LoVo (cell line): ENCODE measurements at regions not wholly inside any gene's neighbourhood (a gene's known extent, or its start where the extent isn't known, plus 50 kb on each side); places are given as distances from the start of the nearest gene placed in this dataset.
"Not testable (repeated sequence)": the region's sequence is repeated elsewhere in the genome, so short reads cannot be mapped to it uniquely, and the experiment has no call there.

Source experiments
- DNase-seq: peaks from one replicate; pipeline ENCODE4 v3.0.0-alpha.2; 2016; ENCODE audit warnings: low spot score

GRCh38 chr17:71024172-71024571 lies 854.8 kb downstream of the KCNJ2 start:
- DNase-seq, result no peak

GRCh38 chr17:71024969-71025368 lies 855.6 kb downstream of the KCNJ2 start:
- no peak for DNase-seq

GRCh38 chr17:71029246-71029645 lies 859.9 kb downstream of the KCNJ2 start:
- no peak for DNase-seq

GRCh38 chr17:71031286-71031685 lies 862.0 kb downstream of the KCNJ2 start:
- not testable (repeated sequence) for DNase-seq

GRCh38 chr17:71032746-71033273 lies 863.5 kb downstream of the KCNJ2 start:
- DNase-seq, result no peak

GRCh38 chr17:71033336-71033735 lies 864.0 kb downstream of the KCNJ2 start:
- DNase-seq, result no peak

GRCh38 chr17:71035226-71035625 lies 865.9 kb downstream of the KCNJ2 start:
- DNase-seq, result no peak

- no peak for DNase-seq
Observed at GRCh38 chr17:71037386-71037785, 868.1 kb downstream of the KCNJ2 start.

GRCh38 chr17:71039391-71039790 lies 870.1 kb downstream of the KCNJ2 start:
- no peak for DNase-seq

- no peak for DNase-seq
Observed at GRCh38 chr17:71052971-71053370, 883.6 kb downstream of the KCNJ2 start.

- no peak for DNase-seq
Observed at GRCh38 chr17:71055128-71055527, 885.8 kb downstream of the KCNJ2 start.

- DNase-seq, result no peak
Observed at GRCh38 chr17:71057448-71057847, 888.1 kb downstream of the KCNJ2 start.

- no peak for DNase-seq
Observed at GRCh38 chr17:71057938-71058337, 888.6 kb downstream of the KCNJ2 start.

- no peak for DNase-seq
Observed at GRCh38 chr17:71063127-71063526, 893.8 kb downstream of the KCNJ2 start.

- no peak for DNase-seq
Observed at GRCh38 chr17:71063559-71063958, 894.2 kb downstream of the KCNJ2 start.

GRCh38 chr17:71067669-71068407 lies 898.5 kb downstream of the KCNJ2 start:
- DNase-seq, result no peak

GRCh38 chr17:71068408-71068750 lies 899.0 kb downstream of the KCNJ2 start:
- DNase-seq, result no peak

- DNase-seq, result no peak
Observed at GRCh38 chr17:71071041-71071440, 901.7 kb downstream of the KCNJ2 start.

- peak; percentile 75 for DNase-seq
Observed at GRCh38 chr17:71071837-71072236, 902.5 kb downstream of the KCNJ2 start.

GRCh38 chr17:71080937-71081336 lies 911.6 kb downstream of the KCNJ2 start:
- DNase-seq, result no peak

GRCh38 chr17:71081666-71082065 lies 912.3 kb downstream of the KCNJ2 start:
- DNase-seq, result no peak

- DNase-seq, result peak; percentile 28
Observed at GRCh38 chr17:71084219-71084618, 914.9 kb downstream of the KCNJ2 start.

- no peak for DNase-seq
Observed at GRCh38 chr17:71084838-71085237, 915.5 kb downstream of the KCNJ2 start.
